ENCODE measurements at regions not wholly inside any gene's neighbourhood (a gene's known extent, or its start where the extent isn't known, plus 50 kb on each side); places are given as distances from the start of the nearest gene placed in this dataset.

DNA sequence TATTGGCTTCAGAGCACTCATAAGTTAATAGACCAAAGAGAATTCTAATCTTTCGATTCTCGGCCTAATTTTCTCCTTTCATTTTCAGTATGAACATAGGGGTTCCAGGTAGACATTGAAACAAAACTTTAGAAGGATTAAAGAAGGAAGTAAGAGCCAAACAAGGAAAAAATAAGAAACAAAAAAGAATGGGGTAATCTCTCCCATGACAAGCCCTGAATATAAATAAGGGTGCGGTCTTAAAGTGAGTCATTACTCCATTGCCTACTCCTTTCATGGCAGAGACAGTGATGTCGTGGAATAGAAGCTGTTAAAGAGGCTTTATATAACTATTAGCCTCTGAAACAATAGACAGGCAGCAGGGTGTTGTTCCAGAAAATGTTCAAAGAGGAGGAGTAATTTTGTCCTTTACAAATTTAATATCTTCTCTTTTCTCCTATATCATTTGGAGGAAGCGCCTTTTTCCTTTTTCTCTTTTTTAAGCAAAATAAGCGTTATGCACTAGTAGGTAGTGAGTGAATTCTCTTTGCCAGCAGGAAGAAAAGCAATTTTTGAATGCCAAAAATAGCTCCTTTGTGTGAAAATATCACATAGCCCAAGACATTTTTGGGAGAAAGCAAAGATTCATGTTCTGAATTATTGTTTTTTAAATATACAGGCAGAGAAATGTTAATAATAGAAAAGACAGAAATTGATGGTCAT, 607.9 kb upstream of the KCNMB2 start:
- no peak overlapping the region for H3K27ac Mint-ChIP-seq
- H3K9me3 Mint-ChIP-seq = peaks cover 6% of the 10 kb centered on the region
- no peaks in the 10 kb centered on the region for H3K27me3 Mint-ChIP-seq
- H3K36me3 Mint-ChIP-seq = peaks cover 2% of the 10 kb centered on the region
- H3K4me3 Mint-ChIP-seq = no peak overlapping the region
- H3K4me1 Mint-ChIP-seq = no peaks in the 10 kb centered on the region

DNA sequence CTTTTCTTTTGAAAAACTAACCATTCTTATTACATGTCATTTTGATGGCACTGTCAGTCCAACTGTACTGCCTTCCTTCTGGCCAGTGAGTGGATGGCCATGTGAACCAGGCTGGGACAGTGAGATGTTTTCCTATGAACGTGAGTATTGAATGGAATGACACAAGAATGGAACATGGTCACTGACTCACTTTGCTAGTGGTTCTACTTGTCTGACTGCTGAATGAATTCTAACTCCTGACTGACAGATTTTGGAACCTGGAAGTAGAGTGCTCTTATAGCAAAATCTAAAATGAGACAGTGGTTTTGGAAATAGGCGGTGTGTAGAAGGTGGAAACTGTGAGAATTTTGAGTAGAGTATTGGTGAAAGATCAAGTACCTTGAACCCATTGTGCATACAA, 606.9 kb upstream of the KCNMB2 start:
- no peak overlapping the region for H3K27ac Mint-ChIP-seq
- no peak overlapping the region for H3K4me3 Mint-ChIP-seq
- no peaks in the 10 kb centered on the region for H3K36me3 Mint-ChIP-seq
- no peaks in the 10 kb centered on the region for H3K27me3 Mint-ChIP-seq
- H3K9me3 Mint-ChIP-seq = no peaks in the 10 kb centered on the region
- no peaks in the 10 kb centered on the region for H3K4me1 Mint-ChIP-seq

DNA sequence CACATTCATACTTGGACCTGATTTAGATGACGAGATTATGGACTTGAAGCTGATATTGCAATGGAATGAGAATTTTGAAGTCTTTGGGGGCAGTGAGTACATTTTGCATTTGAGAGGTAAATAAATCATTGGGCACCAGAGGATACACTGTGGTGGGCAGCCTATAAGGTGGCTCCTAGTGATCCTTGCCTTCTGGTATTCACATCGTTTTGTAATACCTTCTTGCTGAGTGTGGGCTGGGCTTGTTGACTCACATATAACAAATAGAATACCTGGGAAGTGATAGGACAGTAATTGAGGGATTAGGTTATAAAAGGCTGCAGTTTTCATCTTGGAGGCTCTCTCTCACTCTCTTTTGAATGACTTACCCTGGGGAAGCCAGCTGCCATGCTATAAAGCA, 605.5 kb upstream of the KCNMB2 start:
- no peaks in the 10 kb centered on the region for H3K27me3 Mint-ChIP-seq
- no peak overlapping the region for H3K27ac Mint-ChIP-seq
- no peaks in the 10 kb centered on the region for H3K9me3 Mint-ChIP-seq
- H3K4me3 Mint-ChIP-seq = no peak overlapping the region
- no peaks in the 10 kb centered on the region for H3K4me1 Mint-ChIP-seq
- no peaks in the 10 kb centered on the region for H3K36me3 Mint-ChIP-seq

DNA sequence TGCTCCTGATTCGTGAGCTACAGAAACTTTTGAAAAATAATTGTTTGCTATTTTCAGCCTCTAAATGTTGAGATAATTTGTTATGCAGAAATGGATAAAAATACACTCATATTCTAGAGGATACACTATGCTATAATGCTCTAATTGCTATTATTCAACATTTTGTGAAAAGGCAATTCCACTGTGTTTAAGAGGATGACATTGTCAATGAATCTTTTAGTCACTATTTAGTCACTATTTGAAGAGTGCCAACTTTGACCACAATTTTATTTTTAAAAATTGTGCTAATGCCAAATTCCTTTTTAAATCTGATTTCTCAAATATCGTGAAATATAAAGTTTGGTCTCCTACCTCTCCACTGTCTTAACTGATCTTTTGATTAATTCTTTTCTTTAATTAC, 604.9 kb upstream of the KCNMB2 start:
- H3K9me3 Mint-ChIP-seq = no peaks in the 10 kb centered on the region
- H3K27ac Mint-ChIP-seq = no peak overlapping the region
- H3K27me3 Mint-ChIP-seq = no peaks in the 10 kb centered on the region
- no peaks in the 10 kb centered on the region for H3K4me1 Mint-ChIP-seq
- no peaks in the 10 kb centered on the region for H3K36me3 Mint-ChIP-seq
- no peak overlapping the region for H3K4me3 Mint-ChIP-seq

DNA sequence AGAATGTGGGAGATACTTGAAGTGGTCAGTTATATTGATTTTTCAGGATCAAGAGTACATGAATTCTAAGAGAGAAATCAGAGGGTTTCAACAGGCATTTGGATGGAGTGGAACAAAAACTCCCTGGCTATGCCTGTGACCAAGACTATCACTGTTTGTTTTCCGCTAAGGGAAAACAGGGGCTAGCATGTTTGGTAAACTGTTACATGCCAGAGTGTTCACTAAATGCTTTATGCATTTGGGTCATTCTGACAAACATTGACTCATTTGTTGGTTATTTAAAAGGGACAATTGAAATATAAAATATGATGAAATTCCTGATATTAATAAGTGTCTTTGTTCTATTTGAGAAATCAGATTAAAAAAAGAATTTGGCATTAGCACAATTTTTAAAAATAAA, 603.9 kb upstream of the KCNMB2 start:
- Mint-ChIP-seq H3K4me1 (no peaks in the 10 kb centered on the region), H3K9me3 (no peaks in the 10 kb centered on the region), H3K27me3 (no peaks in the 10 kb centered on the region), H3K27ac (no peak overlapping the region), H3K36me3 (no peaks in the 10 kb centered on the region), H3K4me3 (no peak overlapping the region)

DNA sequence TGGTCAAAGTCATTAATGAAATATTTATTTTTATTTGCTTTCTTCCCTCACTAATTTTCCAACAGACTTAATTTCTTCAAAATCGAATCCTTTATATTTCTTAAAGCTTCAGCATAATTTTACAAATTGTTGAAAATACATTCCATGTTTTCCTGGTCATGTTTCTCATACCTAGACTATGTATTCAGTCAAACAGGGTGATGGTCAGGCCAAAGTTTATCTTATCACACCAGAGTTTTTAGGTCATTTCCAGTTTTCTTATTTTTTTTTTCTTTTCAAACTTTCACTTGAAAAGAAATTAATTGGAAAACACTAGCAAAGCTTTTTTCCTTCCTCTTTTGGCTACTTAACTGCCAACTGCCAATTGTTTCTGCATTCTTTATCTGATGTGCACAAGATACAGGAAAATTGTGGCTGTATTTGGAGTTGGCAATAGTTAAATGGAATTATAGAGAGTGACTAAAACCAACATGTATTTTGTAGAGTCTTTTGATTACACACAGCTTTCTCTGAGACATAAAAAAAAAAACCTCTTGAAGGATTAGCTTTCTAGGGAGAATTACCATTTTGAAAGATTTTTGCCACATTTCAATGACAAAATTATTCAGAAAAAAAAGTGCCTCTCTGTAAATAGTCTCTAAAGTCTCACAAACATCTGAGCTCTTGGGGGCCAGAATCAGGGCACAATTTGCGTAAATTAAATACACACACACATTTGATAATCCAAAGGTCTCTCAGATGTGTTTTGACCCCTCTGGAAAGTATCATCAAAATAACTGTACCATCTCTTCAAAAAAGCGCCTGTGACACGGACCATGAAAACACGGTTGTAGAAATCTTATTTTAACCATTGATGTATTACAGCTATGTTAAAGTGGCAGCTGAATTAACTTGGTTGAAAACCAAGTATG, 603.2 kb upstream of the KCNMB2 start:
- Mint-ChIP-seq H3K27ac (no peak overlapping the region), H3K4me1 (no peaks in the 10 kb centered on the region), H3K36me3 (no peaks in the 10 kb centered on the region), H3K4me3 (no peak overlapping the region), H3K9me3 (no peaks in the 10 kb centered on the region), H3K27me3 (no peaks in the 10 kb centered on the region)

DNA sequence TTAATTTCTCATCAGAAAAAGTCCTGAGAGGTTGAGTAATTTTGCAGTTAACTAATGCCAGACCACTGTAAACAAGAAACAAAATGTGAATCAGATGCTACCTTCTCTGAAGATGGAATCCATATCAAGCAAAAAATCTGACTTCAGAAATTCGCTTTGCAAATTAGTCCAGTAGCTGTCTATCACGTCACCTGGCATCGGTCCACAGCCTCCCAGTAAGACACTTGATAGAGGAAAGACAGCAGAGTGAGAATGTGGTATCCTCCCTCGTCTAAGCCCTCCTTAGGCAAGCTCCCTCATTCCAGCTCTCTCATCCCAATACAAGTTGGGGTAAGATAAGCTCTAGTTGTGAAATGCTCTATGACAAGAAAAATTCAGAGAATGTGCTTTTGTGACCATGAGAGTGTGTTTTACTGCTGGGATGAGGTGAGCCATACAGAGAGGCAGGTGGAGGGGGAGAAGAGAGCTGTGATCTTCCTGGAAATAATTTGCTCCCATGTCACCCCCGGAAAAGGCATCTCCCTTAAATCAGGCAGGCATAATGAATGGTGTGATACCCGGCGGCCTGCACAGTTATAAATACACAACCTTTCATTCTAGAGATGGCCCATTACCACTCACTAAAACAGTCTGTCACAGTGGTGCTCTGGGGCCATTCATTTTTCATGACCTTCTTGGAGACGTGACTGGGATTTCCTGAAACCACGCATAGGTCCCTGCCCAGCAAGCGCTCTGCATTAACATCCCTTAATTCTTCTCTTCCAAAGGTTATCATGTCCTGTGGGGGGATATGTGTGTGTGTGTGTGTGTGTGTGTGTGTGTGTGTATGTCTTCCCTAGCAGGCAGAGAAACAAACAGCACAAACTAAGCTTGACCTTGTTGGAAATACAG, 602.0 kb upstream of the KCNMB2 start:
- Mint-ChIP-seq H3K27me3 (no peaks in the 10 kb centered on the region), H3K36me3 (no peaks in the 10 kb centered on the region), H3K4me1 (no peaks in the 10 kb centered on the region), H3K9me3 (no peaks in the 10 kb centered on the region), H3K27ac (no peak overlapping the region), H3K4me3 (no peak overlapping the region)

DNA sequence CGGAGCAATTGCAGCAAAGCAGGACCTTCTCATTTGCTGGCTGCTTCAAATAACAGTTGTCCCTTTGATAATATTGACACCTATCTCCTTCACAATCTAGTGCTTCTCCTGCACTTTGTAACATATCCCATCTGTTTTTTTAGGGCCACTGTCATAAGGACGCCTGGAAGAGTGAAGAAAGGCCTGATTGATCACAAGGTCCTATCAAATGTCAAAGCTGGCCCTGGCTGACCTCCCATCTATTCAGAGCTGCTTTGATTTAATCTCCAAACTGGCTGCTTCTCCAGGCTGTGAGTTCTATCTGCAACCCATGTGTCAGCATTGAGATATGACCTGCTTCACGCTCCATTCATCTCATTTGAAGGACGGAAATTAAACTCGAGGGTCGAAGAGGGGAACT, 601.2 kb upstream of the KCNMB2 start:
- Mint-ChIP-seq H3K4me1 (no peaks in the 10 kb centered on the region), H3K36me3 (no peaks in the 10 kb centered on the region), H3K27ac (no peak overlapping the region), H3K27me3 (no peaks in the 10 kb centered on the region), H3K4me3 (no peak overlapping the region), H3K9me3 (no peaks in the 10 kb centered on the region)

DNA sequence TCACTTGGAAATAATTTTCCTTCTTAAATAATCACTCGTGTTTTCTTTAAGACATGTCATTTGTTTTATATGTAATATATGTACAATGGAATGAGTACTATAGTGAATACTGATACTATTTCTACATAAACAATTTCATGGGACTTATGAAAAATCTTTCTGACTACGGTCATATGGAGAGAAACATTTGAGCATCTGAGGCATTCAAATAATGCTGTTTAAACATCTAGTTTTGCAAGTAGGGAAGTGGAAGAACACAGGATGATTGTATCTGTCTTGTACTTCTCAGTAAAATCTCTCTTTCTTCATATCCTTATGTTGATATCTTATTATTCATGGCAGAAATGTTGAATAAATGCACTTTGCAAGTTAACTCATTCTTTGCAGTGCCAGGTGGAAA, 599.5 kb upstream of the KCNMB2 start:
- H3K4me3 Mint-ChIP-seq = no peak overlapping the region
- peaks cover 3% of the 10 kb centered on the region for H3K4me1 Mint-ChIP-seq
- H3K27ac Mint-ChIP-seq = no peak overlapping the region
- no peaks in the 10 kb centered on the region for H3K9me3 Mint-ChIP-seq
- no peaks in the 10 kb centered on the region for H3K27me3 Mint-ChIP-seq
- no peaks in the 10 kb centered on the region for H3K36me3 Mint-ChIP-seq

DNA sequence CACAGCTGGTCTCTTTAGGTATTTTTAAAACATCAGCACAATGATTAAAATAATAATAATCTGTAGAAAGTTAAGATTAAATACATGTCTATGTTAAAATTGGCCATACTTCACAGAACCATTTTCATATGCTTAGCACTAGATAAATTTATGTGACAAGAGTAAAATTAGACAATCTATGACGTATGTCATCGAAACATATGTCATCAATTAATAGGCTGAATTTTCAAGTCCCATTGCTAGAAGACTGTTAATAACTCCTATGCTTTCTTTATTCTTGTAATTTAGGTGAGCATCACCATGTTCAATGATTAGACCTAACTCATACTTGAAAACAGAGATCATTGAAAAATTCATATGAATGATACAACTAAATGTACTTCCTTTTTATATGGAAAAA, 593.3 kb upstream of the KCNMB2 start:
- Mint-ChIP-seq H3K9me3 (peaks cover 4% of the 10 kb centered on the region), H3K4me3 (peak overlapping the region; percentile 3), H3K4me1 (peaks cover 46% of the 10 kb centered on the region), H3K36me3 (peaks cover 3% of the 10 kb centered on the region), H3K27ac (peak overlapping the region; percentile 35), H3K27me3 (no peaks in the 10 kb centered on the region)

DNA sequence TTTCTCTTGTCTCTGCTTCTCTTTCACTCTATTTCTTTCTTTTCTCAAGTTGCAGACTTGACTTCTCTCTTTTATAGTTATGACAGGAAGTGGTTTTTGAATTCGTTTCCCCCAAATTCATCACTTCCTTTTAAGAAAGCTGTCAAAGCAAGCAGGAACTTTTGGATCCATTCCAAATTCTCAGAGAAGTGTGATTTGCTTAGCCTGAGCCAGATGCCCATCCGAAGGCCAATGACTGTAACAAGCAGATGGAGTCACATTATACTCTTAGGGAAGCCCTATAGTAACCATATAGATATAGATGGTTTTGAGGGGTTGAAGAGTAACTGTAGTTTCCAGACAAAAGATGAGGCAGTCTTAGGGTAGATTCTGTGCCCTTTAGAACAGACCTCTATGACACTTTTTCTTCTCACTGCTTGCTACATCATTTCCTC, 592.0 kb upstream of the KCNMB2 start:
- peaks cover 4% of the 10 kb centered on the region for H3K9me3 Mint-ChIP-seq
- H3K36me3 Mint-ChIP-seq = peaks cover 3% of the 10 kb centered on the region
- H3K27ac Mint-ChIP-seq = peak overlapping the region; percentile 92
- H3K4me3 Mint-ChIP-seq = peak overlapping the region; percentile 77
- H3K4me1 Mint-ChIP-seq = peaks cover 46% of the 10 kb centered on the region
- H3K27me3 Mint-ChIP-seq = no peaks in the 10 kb centered on the region

DNA sequence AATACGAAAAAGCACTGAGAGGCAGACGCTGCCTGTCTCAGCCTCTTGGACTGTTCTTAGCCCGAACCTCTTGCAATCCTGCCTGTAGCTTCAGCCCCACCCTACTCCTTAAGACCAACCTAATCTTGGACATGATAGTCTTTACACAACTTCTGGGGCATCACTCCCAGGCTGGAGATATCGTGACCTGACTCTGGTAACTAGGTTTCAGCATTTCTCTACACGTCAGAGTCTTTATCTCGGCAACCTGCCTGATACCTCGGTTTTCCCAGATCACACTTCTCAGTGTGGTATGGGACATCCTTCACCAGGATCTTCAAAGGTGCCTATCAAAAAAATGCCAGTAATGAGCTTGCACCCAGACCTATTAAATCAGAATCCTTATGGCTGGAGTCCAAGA, 590.2 kb upstream of the KCNMB2 start:
- no peak overlapping the region for H3K4me3 Mint-ChIP-seq
- peaks cover 4% of the 10 kb centered on the region for H3K9me3 Mint-ChIP-seq
- H3K27me3 Mint-ChIP-seq = no peaks in the 10 kb centered on the region
- H3K36me3 Mint-ChIP-seq = peaks cover 3% of the 10 kb centered on the region
- peaks cover 46% of the 10 kb centered on the region for H3K4me1 Mint-ChIP-seq
- peak overlapping the region; percentile 61 for H3K27ac Mint-ChIP-seq

DNA sequence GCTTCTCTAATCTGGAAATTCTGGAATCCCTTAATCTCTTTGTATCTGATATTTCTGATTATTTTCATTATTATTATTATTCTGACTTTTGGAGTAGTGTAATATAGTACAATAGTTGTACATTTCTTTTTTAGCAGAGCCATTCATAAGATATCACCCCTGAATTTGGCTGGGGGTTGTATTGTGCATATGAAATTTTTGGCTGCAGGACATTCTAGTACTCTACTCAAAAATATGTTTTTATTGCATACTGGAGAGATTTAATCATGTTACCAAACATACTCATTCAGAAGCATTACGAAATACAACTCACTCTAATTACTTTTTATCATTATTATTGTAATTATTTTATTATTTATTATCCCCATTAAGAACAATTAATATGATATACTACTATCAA, 589.7 kb upstream of the KCNMB2 start:
- Mint-ChIP-seq H3K4me3 (no peak overlapping the region), H3K36me3 (peaks cover 3% of the 10 kb centered on the region), H3K9me3 (peaks cover 4% of the 10 kb centered on the region), H3K27me3 (no peaks in the 10 kb centered on the region), H3K27ac (no peak overlapping the region), H3K4me1 (peaks cover 46% of the 10 kb centered on the region)

DNA sequence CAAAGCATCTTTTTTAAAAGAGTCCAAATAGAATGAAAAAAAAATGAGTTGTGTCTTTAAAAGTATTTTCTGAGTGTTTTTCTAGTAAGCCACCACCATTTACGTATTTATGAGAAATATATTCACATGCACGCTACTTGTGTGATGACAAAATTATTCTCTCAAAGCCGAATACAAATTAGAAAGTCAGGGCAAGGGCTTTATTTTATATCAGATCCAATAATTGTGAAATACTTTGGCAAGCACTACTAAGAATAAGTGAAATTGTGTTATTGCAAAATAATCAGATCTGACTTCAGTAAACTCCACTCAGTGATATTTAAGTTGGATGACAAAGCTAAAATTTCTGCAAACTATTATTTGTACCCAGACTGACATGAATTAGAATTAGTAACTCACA, 589.3 kb upstream of the KCNMB2 start:
- Mint-ChIP-seq H3K4me1 (peaks cover 41% of the 10 kb centered on the region), H3K9me3 (peaks cover 4% of the 10 kb centered on the region), H3K27me3 (no peaks in the 10 kb centered on the region), H3K4me3 (no peak overlapping the region), H3K36me3 (peaks cover 3% of the 10 kb centered on the region), H3K27ac (no peak overlapping the region)

DNA sequence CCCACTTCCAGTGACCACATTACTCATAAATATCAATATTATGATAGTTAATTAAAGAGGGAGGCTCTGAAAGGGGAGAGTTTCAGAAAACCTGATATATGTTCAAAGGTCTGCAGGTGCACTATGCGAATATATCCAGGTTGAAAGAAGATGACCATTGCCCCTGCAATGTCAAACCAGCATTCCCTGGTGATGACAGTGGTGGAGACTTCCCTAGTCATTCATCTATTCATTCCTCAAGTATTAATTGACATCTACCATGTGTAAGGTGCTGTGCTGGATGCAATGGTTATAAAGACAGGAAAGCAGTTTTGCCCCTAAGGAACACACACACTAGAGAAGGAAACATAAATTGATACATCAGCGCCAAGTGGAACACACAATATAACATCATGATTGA, 588.3 kb upstream of the KCNMB2 start:
- H3K27me3 Mint-ChIP-seq = no peaks in the 10 kb centered on the region
- peaks cover 3% of the 10 kb centered on the region for H3K36me3 Mint-ChIP-seq

More for the DNA sequence above, 588.3 kb upstream of the KCNMB2 start:
- peaks cover 33% of the 10 kb centered on the region for H3K4me1 Mint-ChIP-seq
- no peak overlapping the region for H3K4me3 Mint-ChIP-seq
- peaks cover 9% of the 10 kb centered on the region for H3K9me3 Mint-ChIP-seq
- no peak overlapping the region for H3K27ac Mint-ChIP-seq

Data from activated naive CD4-positive, alpha-beta T cell treated with anti-CD3 and anti-CD28 coated beads, Interleukin-2, amount 50 U/mL, for 24 hours (primary cell).